SKM-1 (cell line): ENCODE measurements at regions not wholly inside any gene's neighbourhood (a gene's known extent, or its start where the extent isn't known, plus 50 kb on each side); places are given as distances from the start of the nearest gene placed in this dataset.
"Not testable (repeated sequence)": the region's sequence is repeated elsewhere in the genome, so short reads cannot be mapped to it uniquely, and the experiment has no call there.

Experiments used
- DNase-seq: peaks from one replicate; lab custom pipeline; 2025; ENCODE audit not compliant: unreplicated experiment; lab: John Stamatoyannopoulos, UW

GRCh38 chr5:154702477-154702876 is 52.7 kb upstream of the LARP1 start:
- no peak for DNase-seq

DNA sequence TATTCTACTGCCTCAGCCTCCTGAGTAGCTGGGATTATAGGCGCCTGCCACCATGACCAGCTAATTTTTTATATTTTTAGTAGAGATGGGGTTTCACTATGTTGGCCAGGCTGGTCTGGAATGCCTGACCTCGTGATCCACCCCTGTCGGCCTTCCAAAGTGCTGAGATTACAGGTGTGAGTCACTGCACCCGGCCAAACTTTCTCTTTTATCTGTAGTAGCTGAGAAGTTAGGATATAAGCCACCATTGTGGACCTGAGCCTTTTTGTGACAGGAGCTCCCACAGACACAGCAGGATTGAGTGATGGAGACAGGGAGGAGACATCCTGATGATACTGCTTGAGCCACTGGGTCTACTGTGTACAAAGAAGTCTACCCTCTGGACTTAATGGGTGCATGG is 53.5 kb upstream of the LARP1 start:
- not testable (repeated sequence) for DNase-seq

DNA sequence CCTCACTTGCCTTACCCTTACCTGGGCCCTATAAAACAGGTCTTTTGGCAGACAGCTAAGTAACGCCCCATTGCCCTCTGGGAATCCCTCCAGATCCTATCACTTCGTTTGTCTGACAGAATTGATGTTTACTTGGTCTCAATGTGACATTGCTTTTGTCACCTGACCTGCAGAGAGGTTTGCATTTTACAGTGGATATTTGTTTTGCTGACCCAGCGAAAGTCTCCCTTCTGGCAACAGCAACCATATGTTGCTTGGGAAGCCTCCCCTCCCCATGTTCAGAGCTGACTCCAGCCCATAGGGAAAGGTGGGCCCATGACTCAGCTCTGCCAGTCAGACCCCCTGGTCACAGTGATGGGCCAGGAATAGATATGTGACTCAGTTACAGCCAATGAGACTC is 54.0 kb upstream of the LARP1 start:
- DNase-seq, result no peak

DNA sequence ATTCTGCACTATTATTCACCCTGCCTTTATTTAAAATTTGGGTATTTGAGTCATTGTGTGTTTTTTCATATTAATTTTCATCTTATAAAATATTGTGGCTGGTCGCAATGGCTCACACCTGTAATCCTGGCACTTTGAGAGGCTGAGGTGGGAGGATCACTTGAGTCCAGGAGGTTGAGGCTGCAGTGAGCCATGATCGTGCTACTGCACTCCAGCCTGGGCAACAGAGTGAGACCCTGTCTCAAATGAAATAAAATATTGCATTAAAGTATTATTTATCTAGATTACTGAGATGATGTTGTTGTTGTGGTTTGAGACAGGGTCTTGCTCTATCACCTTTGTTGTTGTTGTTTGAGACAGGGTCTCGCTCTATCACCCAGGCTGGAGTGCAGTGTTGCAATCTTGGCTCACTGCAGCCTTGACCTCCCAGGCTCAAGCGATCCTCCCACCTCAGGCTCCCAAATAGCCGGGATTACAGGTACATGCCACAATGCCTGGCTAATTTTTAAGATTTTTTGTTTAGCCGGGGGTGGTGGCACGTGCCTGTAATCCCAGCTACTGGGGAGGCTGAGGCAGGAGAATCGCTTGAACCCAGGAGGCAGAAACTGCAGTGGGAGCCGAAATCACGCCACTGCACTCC is 54.8 kb upstream of the LARP1 start:
- not testable (repeated sequence) for DNase-seq

GRCh38 chr5:154698763-154699162 is 56.4 kb upstream of the LARP1 start:
- DNase-seq, result no peak

- DNase-seq, result no peak
These were observed 57.8 kb upstream of the LARP1 start for GRCh38 chr5:154697371-154697770.

- DNase-seq, result no peak
These were observed 58.3 kb upstream of the LARP1 start for GRCh38 chr5:154696891-154697290.

GRCh38 chr5:154694159-154694558 is 61.0 kb upstream of the LARP1 start:
- no peak for DNase-seq

DNA sequence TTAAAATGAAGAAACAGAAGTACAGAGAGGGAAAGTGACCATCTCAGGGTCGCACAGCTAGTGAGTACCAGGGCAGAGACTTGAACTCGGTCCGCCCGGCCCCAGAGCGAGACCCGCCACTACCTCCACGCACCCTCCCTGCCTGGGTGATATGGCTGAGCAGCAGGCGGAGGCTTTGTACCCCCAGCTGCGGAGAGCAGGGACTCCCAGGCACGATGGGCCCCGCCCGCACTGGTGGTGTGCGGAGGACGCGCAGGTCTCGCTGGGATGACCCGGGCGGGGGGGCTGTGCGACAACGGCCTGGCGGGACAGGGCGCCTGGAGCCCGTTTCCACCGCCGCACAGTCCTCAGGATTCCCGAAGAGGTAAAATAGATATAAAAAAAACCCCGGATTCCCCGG is 64.7 kb upstream of the LARP1 start:
- DNase-seq, result no peak

- no peak for DNase-seq
These were observed 68.7 kb upstream of the LARP1 start for GRCh38 chr5:154686490-154686889.

- no peak for DNase-seq
These were observed 71.9 kb upstream of the LARP1 start for GRCh38 chr5:154683101-154683880.

- no peak for DNase-seq
These were observed 75.7 kb upstream of the LARP1 start for GRCh38 chr5:154679501-154679900.

GRCh38 chr5:154677921-154678320 is 77.3 kb upstream of the LARP1 start:
- peak; percentile 82 for DNase-seq

GRCh38 chr5:154676508-154676907 is 78.7 kb upstream of the LARP1 start:
- DNase-seq, result no peak

DNA sequence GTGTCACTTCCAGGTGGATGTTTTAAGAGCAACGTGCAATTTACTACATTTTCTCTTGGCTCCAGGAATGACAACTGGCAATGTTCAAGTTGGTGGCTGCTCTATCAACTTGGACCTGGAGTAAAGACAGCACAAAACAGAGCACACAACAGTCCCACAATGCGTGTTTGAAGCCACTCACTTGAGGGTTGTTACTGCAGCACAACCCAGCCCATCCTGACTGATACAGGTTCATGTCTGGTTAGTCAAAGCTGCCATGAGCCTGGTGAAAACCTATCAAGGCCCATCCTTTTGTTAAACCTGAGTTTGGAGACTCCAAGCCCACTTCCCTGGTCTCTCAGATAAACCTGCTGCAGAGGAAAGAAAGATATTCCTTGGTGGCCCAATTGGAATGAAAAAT is 81.1 kb upstream of the LARP1 start:
- DNase-seq, result no peak

GRCh38 chr5:154673506-154673905 is 81.7 kb upstream of the LARP1 start:
- DNase-seq, result no peak

DNA sequence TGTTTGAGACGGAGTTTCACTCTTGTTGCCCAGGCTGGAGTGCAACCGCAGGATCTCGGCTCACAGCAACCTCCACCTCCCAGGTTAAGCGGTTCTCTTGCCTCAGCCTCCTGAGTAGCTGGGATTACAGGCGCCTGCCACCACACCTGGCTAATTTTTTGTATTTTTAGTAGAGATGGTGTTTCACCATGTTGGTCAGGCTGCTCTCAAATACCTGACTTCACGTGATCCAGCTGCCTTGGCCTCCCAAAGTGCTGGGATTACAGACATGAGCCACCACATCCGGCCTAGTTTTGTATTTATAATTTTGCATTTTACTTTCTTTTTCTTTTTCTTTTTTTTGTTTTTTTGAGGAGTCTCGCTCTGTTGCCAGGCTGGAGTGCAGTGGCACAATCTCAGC is 85.3 kb upstream of the LARP1 start:
- DNase-seq, result not testable (repeated sequence)

DNA sequence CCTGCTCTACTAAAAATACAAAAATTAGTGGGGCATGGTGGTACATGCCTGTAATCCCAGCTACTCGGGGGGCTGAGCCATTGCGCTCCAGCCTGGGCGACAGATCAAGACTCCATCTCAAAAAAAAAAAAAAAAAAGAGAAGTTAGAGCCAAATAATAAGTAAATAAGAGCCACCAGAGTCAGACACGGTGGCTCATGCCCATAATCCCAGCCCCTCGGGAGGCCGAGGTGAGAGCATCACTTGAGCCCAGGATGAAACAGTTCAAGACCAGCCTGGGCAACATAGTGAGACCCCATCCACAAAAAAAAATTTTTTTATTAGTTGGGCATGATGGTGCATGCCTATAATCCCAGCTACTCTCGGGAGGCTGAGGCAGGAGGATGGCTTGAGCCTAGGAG is 85.8 kb upstream of the LARP1 start:
- DNase-seq, result no peak

- no peak for DNase-seq
These were observed 90.3 kb upstream of the LARP1 start for GRCh38 chr5:154664869-154665268.

- DNase-seq, result no peak
These were observed 91.8 kb upstream of the LARP1 start for GRCh38 chr5:154663424-154663823.

DNA sequence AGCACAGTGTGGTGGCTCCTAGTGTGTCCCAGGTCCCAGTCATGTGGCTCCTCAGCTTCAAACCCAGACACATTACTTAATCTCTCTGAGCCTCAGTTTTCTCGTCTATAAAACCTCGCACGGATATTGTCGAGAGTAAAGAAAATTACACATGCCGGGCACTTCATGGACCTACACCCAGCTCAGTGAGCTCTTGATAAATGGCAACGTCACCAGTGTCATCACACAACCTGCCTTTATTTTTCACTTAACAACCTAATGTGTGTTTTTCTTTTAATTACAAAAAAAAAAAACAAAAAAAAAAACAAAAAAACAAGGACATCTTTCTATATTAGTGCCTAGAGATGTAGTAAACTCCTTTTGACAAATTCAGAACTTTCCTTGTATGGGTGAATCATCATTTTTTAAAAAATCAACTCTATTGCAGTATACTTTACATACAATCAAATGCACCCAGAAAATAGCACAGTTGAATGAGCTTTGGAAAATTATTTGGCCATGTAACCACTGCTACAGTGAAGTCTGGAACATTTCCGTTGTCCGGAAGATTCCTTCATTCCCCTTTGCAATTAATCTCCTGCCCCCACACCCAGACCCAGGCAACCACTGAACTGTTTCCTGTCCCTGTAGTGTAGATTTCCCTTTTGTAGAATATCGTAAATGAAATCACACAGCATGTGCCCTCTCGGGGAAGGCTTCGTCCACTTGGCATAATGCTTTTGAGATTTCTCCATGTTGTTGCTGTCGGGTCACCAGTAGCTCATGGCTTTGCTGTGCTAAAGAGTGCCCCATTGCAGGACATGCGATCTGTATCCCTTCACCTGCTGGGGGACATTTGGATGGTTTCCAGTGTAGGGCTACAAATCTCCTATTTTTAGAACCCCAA is 100.4 kb upstream of the LARP1 start:
- no peak for DNase-seq
